GM21528 (cell line): ENCODE measurements at regions not wholly inside any gene's neighbourhood (a gene's known extent, or its start where the extent isn't known, plus 50 kb on each side); places are given as distances from the start of the nearest gene placed in this dataset.
A peak's percentile ranks its signal among the peaks of the same experiment; 100 is the strongest.
"Not testable (repeated sequence)": the region's sequence is repeated elsewhere in the genome, so short reads cannot be mapped to it uniquely, and the experiment has no call there.

Source experiments
- ATAC-seq: cut with Tn5 transposase; IDR thresholded peaks from one replicate; pipeline ENCODE4 v1.9.1; 2021; ENCODE audit warnings: mild to moderate bottlenecking, moderate library complexity; ENCODE audit not compliant: unreplicated experiment, low FRiP score

GRCh38 chr6:137401088-137401487 lies 93.1 kb downstream of the OLIG3 start:
- no peak for ATAC-seq

DNA sequence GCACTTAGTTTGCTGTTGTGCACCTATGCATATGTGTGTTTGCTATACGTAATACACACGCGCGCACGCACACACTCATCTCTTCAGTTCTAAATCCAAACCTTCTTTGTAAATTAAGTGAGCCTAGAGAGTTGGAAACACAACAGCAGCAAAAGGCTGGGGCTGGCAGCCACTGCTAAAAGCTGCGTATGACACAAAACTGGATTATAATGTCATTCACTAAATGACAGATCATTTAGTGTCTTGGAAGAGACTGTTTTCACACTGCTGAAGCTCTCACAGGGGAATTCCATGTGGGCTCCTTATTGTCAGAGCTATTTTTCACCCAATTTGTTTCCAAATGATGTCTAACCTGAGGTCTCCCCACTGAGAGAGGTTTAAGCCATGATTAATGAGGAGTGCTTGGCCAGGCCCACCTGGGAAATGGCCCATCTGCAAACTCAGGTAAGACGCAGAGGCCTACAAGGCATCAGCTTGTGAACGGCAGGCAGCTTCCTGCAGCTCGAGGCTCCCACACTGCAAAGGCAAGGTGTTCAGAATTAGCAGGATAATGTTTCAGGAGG lies 94.2 kb downstream of the OLIG3 start:
- no peak for ATAC-seq

GRCh38 chr6:137395316-137395715 lies 98.9 kb downstream of the OLIG3 start:
- no peak for ATAC-seq

GRCh38 chr6:137391061-137391814 lies 103.0 kb downstream of the OLIG3 start:
- ATAC-seq: no peak

DNA sequence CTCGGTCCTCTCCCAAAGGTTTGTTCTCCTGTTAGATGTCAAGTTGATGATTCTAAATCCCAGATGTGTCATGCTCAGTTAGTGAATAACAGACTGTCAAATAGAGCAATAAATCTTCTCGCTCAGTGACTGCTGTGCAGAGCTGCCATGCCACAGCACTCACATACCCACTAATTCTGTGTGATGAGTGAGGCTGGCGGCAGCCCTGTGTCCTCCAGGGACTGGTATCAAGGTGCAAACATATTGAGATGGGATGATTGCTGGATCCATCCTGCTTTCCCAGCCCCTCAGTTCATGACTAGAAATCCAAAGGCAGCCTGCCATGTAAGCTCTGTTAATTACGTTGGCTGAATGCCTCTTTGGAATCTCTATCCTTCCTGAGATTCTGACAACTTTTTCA lies 103.9 kb downstream of the OLIG3 start:
- no peak for ATAC-seq

GRCh38 chr6:137389150-137389704 lies 105.0 kb downstream of the OLIG3 start:
- peak; percentile 70 for ATAC-seq

- ATAC-seq: no peak
These were observed 107.0 kb downstream of the OLIG3 start for GRCh38 chr6:137387096-137387764.

- ATAC-seq: not testable (repeated sequence)
These were observed 110.9 kb downstream of the OLIG3 start for GRCh38 chr6:137383287-137383686.

GRCh38 chr6:137378090-137378369 lies 116.2 kb downstream of the OLIG3 start:
- no peak for ATAC-seq

DNA sequence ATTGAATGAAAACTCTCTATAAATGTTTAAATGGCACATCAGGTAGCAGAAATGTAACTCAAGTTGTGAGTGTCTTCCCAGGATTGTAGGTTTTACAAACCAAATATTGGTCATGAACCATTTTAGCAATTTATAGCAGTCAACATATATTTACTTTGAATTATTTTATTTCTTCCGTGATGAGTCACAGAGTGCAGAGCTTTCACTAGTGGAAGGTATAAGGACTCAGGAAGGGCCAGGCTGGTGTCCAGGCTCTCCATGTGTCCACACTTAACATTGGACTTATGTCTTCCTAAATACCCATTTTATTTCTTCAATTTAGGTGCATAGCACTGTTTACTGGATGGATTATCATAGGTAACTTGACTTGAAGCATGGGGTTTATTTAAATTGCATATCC lies 120.9 kb downstream of the OLIG3 start:
- ATAC-seq: no peak

- no peak for ATAC-seq
These were observed 121.7 kb downstream of the OLIG3 start for GRCh38 chr6:137372532-137372931.

GRCh38 chr6:137371634-137372016 lies 122.6 kb downstream of the OLIG3 start:
- no peak for ATAC-seq

GRCh38 chr6:137370871-137371633 lies 123.1 kb downstream of the OLIG3 start:
- no peak for ATAC-seq

- no peak for ATAC-seq
These were observed 125.1 kb downstream of the OLIG3 start for GRCh38 chr6:137369136-137369535.

DNA sequence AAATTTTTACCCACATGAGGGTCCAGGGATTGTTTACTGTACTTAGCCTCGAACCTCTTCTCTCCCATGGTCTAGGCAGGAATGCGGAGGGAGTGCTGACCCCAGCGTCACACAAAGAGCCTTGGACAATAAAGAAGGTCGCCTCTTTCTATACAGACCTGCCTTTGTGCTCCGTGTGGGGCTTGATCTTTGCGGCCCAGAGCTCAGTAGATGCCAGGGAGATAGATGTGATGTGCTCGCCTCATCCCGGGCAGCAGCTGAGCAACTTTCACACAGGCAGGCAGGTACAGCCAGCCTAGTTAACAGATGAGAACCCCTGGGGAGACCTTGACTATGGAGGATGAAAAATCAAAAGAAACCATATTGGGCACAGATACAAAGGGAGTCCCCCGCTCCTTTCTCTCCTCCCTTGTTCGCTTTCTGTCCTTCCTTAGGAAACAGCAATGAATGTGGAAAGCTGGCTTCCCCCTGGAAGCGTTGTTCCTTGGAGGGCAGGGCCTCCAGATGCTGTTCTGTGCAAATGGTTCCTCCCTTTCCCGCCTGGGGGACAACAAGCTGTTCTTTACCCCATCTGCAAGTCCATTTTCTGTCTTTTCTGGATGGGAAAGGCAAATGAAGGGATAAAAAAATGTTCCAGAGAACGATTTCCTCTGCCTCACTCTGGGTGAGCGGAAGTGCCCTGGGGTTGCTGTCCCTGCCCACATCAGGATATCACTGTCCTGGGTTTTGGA lies 128.3 kb downstream of the OLIG3 start:
- no peak for ATAC-seq

- no peak for ATAC-seq
These were observed 130.4 kb downstream of the OLIG3 start for GRCh38 chr6:137363805-137364138.

- ATAC-seq: no peak
These were observed 131.1 kb downstream of the OLIG3 start for GRCh38 chr6:137362878-137363804.

DNA sequence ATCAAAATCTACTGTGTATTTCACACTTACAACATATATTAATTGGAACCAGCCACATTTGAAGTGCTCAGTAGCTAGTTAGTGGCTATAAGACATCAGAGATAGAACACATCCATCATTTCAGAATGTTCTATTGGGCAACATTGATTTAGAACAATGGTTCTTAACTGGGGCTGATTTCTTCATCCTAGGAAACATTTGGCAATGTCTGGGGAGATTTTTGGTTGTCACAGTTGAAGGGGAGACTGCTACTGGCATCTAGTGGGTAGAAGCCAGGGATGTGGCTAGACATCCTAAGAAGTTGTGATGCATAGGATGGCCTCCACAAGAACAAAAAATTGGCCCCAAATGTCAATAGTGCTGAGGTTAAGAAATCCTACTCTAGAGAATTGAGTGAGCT lies 132.5 kb downstream of the OLIG3 start:
- ATAC-seq: no peak

DNA sequence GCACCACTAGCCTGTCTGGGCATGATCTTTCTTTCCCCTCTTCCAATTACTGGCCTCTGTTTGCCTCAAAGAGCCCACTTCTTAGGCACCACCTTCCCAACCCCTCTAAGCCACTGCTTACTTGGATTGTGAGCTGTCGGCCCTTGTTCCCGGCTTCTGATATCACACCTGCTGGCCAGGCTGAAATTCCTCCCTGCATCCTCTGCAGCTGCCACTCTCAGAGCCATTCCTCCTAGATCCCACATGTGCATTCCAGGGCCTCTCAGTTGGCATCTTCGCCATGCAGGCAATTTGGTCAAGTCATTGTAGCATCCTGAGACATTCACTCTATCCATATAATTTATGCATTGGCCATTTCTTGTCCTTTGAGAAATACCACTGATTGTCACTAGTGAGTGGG lies 135.9 kb downstream of the OLIG3 start:
- ATAC-seq: no peak

DNA sequence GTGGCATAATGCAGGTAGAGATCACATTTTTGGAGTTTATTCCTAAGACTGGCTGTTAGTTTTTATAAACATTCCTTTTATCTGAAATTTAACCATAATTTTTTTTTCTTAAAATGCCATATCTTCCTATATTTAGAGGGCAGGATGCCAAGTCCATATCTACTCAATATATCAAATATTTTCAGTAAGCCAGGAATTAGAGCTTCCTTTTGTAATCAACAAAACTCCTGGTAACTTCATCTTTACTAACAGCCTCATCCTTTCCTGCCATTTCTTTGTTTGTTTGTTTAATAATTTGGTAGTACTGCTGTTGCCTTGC lies 136.3 kb downstream of the OLIG3 start:
- no peak for ATAC-seq
